Kidney epithelial cell (primary cell): ENCODE measurements at regions not wholly inside any gene's neighbourhood (a gene's known extent, or its start where the extent isn't known, plus 50 kb on each side); places are given as distances from the start of the nearest gene placed in this dataset.

ENCODE experiments used
- DNase-seq: peaks from one replicate; pipeline ENCODE4 v3.0.0-alpha.2; 2010; ENCODE audit warnings: low read depth
- H3K27me3 ChIP-seq: 2 replicates; pipeline ENCODE4 v1.6.0; 2011; ENCODE audit warnings: low read length; ENCODE audit not compliant: control insufficient read depth, insufficient read depth
- H3K36me3 ChIP-seq: 2 replicates; pipeline ENCODE4 v1.5.1; 2011; ENCODE audit warnings: low read length; ENCODE audit not compliant: control insufficient read depth, insufficient read depth
- H3K4me3 ChIP-seq: 2 replicates; pipeline ENCODE4 v1.5.1; 2011; ENCODE audit warnings: low read depth, mild to moderate bottlenecking, control low read depth, low read length
- CTCF ChIP-seq: IDR thresholded peaks from 2 replicates; pipeline ENCODE4 v1.5.1; 2011; ENCODE audit warnings: mild to moderate bottlenecking, moderate library complexity, low read length, control low read depth, inconsistent platforms; ENCODE audit not compliant: insufficient read depth, poor library complexity, severe bottlenecking

DNA sequence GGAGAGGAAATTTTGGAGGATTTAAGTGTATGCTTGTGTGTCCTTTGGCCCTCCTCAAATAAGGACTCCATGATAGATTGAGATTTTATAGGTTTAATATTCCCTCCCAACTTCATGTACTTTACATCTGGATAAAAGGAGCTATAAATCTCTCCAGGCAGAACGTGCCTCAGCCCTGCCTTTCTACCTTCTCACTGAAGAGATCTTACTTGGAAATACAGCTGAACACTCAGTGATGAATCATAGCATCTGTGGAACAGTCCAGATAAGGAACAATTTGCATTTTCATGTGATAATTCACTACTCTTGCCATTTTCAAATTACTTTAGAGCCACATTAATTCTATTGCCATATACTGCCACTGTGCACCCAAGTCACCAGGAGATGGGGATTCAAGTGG, 364.6 kb upstream of the PODXL start:
- Histone ChIP-seq H3K27me3 (no peaks in the 10 kb centered on the region), H3K36me3 (no peaks in the 10 kb centered on the region), H3K4me3 (no peak overlapping the region)
- TF ChIP-seq CTCF: no peak
- DNase-seq: no peak

DNA sequence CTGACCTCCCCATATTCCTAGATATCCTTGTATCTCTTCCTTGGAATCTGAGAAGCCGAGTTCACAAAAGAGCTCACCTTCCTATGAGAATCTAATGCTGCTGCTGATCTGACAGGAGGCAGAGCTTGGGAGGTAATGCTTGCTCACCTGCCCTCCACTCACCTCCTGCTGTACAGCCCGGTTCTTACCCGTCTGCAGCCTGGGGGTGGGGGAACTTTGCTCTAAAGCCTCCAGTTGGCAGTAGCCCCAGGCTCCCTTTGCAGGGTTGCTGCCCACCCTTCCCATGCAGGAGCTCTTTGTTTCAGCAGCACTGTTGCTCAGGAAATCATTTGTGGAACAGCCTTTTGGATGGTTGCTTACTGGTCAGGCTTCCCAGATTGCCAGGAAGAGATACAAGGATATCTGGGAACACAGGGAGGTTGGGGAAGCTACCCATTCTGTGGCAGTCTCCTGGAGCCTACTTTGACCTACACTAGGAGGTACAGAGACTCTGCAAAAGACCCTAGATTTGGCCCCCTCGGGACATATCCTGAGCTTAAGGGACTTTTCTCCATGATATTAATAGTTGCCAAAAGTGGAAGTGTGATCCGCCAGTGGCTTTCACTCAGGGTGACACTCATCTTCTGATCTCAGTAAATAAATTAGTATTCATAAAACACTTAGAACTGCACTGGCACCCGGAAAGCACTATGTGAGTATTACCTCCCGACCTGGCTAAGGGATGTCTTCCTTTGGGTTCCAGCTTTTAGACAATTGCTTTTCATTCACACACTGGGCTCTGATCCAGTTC, 363.7 kb upstream of the PODXL start:
- no peak for TF ChIP-seq CTCF
- Histone ChIP-seq H3K36me3 (no peaks in the 10 kb centered on the region), H3K27me3 (no peaks in the 10 kb centered on the region), H3K4me3 (no peak overlapping the region)
- DNase-seq: no peak

GRCh38 chr7:131911112-131911511, 354.7 kb upstream of the PODXL start:
- Histone ChIP-seq H3K27me3 (peaks cover 15% of the 10 kb centered on the region), H3K36me3 (no peaks in the 10 kb centered on the region), H3K4me3 (no peak overlapping the region)
- no peak for DNase-seq
- TF ChIP-seq CTCF: no peak

DNA sequence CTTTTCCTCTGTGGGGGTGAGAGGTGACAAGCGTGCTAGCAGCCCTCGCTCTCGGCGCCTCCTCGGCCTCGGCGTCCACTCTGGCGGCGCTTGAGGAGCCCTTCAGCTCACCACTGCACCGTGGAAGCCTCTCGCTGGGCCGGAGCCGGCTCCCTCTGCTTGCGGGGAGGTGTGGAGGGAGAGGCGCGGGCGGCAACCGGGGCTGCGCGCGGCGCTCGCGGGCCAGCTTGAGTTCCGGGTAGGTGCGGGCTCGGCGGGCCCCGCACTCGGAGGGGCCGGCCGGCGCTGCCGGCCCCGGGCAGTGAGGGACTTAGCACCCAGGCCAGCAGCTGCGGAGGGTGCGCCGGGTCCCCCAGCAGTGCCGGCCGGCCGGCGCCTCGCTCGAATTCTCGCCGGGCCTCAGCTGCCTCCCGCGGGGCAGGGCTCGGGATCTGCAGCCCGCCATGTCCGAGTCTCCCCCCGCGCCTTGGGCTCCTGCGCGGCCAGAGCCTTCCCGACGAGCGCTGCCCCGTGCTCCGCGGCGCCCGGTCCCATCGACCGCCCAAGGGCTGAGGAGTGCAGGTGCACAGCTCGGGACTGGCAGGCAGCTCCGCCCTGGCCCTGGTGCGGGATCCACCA, 352.8 kb upstream of the PODXL start:
- peak overlapping the region; percentile 31 for H3K4me3 ChIP-seq

DNA sequence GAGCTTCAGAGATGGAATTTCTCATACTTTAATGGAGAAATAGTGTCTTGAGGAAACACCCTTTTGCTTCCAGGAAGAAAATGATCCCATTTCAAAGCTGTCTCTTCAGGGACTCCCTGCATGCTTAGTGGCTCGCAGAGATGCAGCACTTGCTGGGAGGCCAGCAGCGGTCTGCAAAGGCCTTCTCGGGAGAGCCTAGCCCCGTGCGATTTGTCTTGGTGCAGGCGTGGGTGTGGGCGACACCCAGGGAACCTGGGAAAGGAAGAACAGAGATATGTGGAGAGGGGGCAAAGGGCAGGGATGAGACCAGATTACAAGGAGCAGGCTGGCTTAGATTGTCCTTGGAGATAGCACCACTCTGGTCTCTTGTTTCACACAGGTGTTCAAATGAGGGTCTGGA, 352.3 kb upstream of the PODXL start:
- Histone ChIP-seq H3K4me3 (no peak overlapping the region), H3K36me3 (no peaks in the 10 kb centered on the region), H3K27me3 (peaks cover 18% of the 10 kb centered on the region)
- no peak for TF ChIP-seq CTCF
- DNase-seq: no peak

More for the DNA sequence above, 352.8 kb upstream of the PODXL start:
- H3K36me3 ChIP-seq: no peaks in the 10 kb centered on the region
- peaks cover 18% of the 10 kb centered on the region for H3K27me3 ChIP-seq
- TF ChIP-seq CTCF: no peak
- no peak for DNase-seq
